Memory B cell (primary cell): ENCODE measurements at regions not wholly inside any gene's neighbourhood (a gene's known extent, or its start where the extent isn't known, plus 50 kb on each side); places are given as distances from the start of the nearest gene placed in this dataset.
"Not testable (repeated sequence)": the region's sequence is repeated elsewhere in the genome, so short reads cannot be mapped to it uniquely, and the experiment has no call there.

Source experiments
- ATAC-seq: fragments of 150-1000 bp; cut with Tn5 transposase; 2 replicates; pipeline ENCODE4 v1.10.0; 2021; ENCODE audit warnings: low read depth, mild to moderate bottlenecking, moderate library complexity
- DNase-seq, 2 donors: peaks; one replicate each; pipeline ENCODE4 v3.0.0; 2022; ENCODE audit warnings: low spot score in 2 of 2
- H3K27ac Mint-ChIP-seq: one replicate; pipeline ENCODE4 v1.8.0; 2022; ENCODE audit warnings: mild to moderate bottlenecking, moderate library complexity, mixed read lengths
- H3K27me3 Mint-ChIP-seq: one replicate; pipeline ENCODE4 v1.8.0; 2022; ENCODE audit warnings: mixed read lengths
- H3K36me3 Mint-ChIP-seq: one replicate; pipeline ENCODE4 v1.8.0; 2022; ENCODE audit warnings: mild to moderate bottlenecking, mixed read lengths
- H3K4me1 Mint-ChIP-seq: one replicate; pipeline ENCODE4 v1.8.0; 2022; ENCODE audit warnings: mixed read lengths
- H3K4me3 Mint-ChIP-seq: one replicate; pipeline ENCODE4 v1.8.0; 2022; ENCODE audit warnings: mild to moderate bottlenecking, moderate library complexity, mixed read lengths
- H3K9me3 Mint-ChIP-seq: one replicate; pipeline ENCODE4 v1.8.0; 2022; ENCODE audit warnings: mixed read lengths

- no peaks in the 10 kb centered on the region for H3K4me1 Mint-ChIP-seq
- peaks cover 3% of the 10 kb centered on the region for H3K36me3 Mint-ChIP-seq
- H3K27me3 Mint-ChIP-seq = peaks cover 12% of the 10 kb centered on the region
- no peak for DNase-seq
- peaks cover 2% of the 10 kb centered on the region for H3K9me3 Mint-ChIP-seq
- no peak overlapping the region for H3K4me3 Mint-ChIP-seq
- no peak overlapping the region for H3K27ac Mint-ChIP-seq
- ATAC-seq = no peak
Measured at GRCh38 chr7:7014827-7015595, 167.3 kb upstream of the C1GALT1 start.

- ATAC-seq (no peak), DNase-seq (no peak)
- no peaks in the 10 kb centered on the region for H3K9me3 Mint-ChIP-seq
- H3K4me1 Mint-ChIP-seq = no peaks in the 10 kb centered on the region
- peaks cover 3% of the 10 kb centered on the region for H3K27me3 Mint-ChIP-seq
- H3K27ac Mint-ChIP-seq = no peak overlapping the region
- no peak overlapping the region for H3K4me3 Mint-ChIP-seq
- no peaks in the 10 kb centered on the region for H3K36me3 Mint-ChIP-seq
Measured at GRCh38 chr7:7017707-7018280, 164.6 kb upstream of the C1GALT1 start.

- H3K9me3 Mint-ChIP-seq = peaks cover 1% of the 10 kb centered on the region
- H3K4me3 Mint-ChIP-seq = no peak overlapping the region
- no peaks in the 10 kb centered on the region for H3K4me1 Mint-ChIP-seq
- no peaks in the 10 kb centered on the region for H3K36me3 Mint-ChIP-seq
- H3K27me3 Mint-ChIP-seq = no peaks in the 10 kb centered on the region
- ATAC-seq (no peak), DNase-seq (no peak)
- H3K27ac Mint-ChIP-seq = no peak overlapping the region
Measured at GRCh38 chr7:7018290-7018689, 164.1 kb upstream of the C1GALT1 start.

- DNase-seq (no peak), ATAC-seq (no peak)
- Mint-ChIP-seq H3K27ac (no peak overlapping the region), H3K9me3 (no peaks in the 10 kb centered on the region), H3K4me1 (no peaks in the 10 kb centered on the region), H3K36me3 (no peaks in the 10 kb centered on the region), H3K27me3 (peaks cover 22% of the 10 kb centered on the region), H3K4me3 (no peak overlapping the region)
Measured at GRCh38 chr7:7032221-7032620, 150.1 kb upstream of the C1GALT1 start.

GRCh38 chr7:7035851-7036250, 146.5 kb upstream of the C1GALT1 start:
- ATAC-seq (no peak), DNase-seq (no peak)
- H3K4me1 Mint-ChIP-seq = no peaks in the 10 kb centered on the region
- H3K4me3 Mint-ChIP-seq = no peak overlapping the region
- peaks cover 25% of the 10 kb centered on the region for H3K27me3 Mint-ChIP-seq
- H3K9me3 Mint-ChIP-seq = no peaks in the 10 kb centered on the region
- H3K27ac Mint-ChIP-seq = no peak overlapping the region
- H3K36me3 Mint-ChIP-seq = no peaks in the 10 kb centered on the region

GRCh38 chr7:7042286-7042893, 140.0 kb upstream of the C1GALT1 start:
- H3K4me1 Mint-ChIP-seq, H3K4me3 Mint-ChIP-seq, ATAC-seq, H3K27ac Mint-ChIP-seq, DNase-seq, H3K9me3 Mint-ChIP-seq, H3K36me3 Mint-ChIP-seq: not testable (repeated sequence)
- H3K27me3 Mint-ChIP-seq = peaks cover 16% of the 10 kb centered on the region

GRCh38 chr7:7044806-7045205, 137.5 kb upstream of the C1GALT1 start:
- peaks cover 6% of the 10 kb centered on the region for H3K9me3 Mint-ChIP-seq
- no peak overlapping the region for H3K4me3 Mint-ChIP-seq
- DNase-seq = no peak
- H3K4me1 Mint-ChIP-seq = no peaks in the 10 kb centered on the region
- ATAC-seq = no peak
- peaks cover 8% of the 10 kb centered on the region for H3K36me3 Mint-ChIP-seq
- H3K27ac Mint-ChIP-seq = no peak overlapping the region
- peaks cover 12% of the 10 kb centered on the region for H3K27me3 Mint-ChIP-seq

- DNase-seq = no peak
- Mint-ChIP-seq H3K4me1 (peaks cover 6% of the 10 kb centered on the region), H3K27ac (no peak overlapping the region), H3K4me3 (no peak overlapping the region), H3K9me3 (peaks cover 10% of the 10 kb centered on the region), H3K36me3 (peaks cover 10% of the 10 kb centered on the region), H3K27me3 (peaks cover 5% of the 10 kb centered on the region)
- no peak for ATAC-seq
Measured at GRCh38 chr7:7048213-7048612, 134.1 kb upstream of the C1GALT1 start.

GRCh38 chr7:7051206-7051877, 131.0 kb upstream of the C1GALT1 start:
- DNase-seq = peak in 1 of 2 donors; percentile 12
- peaks cover 8% of the 10 kb centered on the region for H3K4me1 Mint-ChIP-seq
- H3K27ac Mint-ChIP-seq = peak overlapping the region; percentile 86
- peaks cover 8% of the 10 kb centered on the region for H3K36me3 Mint-ChIP-seq
- peak; percentile 92 for ATAC-seq
- peaks cover 10% of the 10 kb centered on the region for H3K9me3 Mint-ChIP-seq
- H3K4me3 Mint-ChIP-seq = peak overlapping the region; percentile 2
- H3K27me3 Mint-ChIP-seq = no peaks in the 10 kb centered on the region

- peaks cover 8% of the 10 kb centered on the region for H3K4me1 Mint-ChIP-seq
- H3K36me3 Mint-ChIP-seq = peaks cover 2% of the 10 kb centered on the region
- H3K4me3 Mint-ChIP-seq = no peak overlapping the region
- ATAC-seq (no peak), DNase-seq (no peak)
- no peak overlapping the region for H3K27ac Mint-ChIP-seq
- H3K27me3 Mint-ChIP-seq = peaks cover 2% of the 10 kb centered on the region
- peaks cover 4% of the 10 kb centered on the region for H3K9me3 Mint-ChIP-seq
Measured at GRCh38 chr7:7054252-7054830, 128.0 kb upstream of the C1GALT1 start.

- no peak overlapping the region for H3K4me3 Mint-ChIP-seq
- peaks cover 15% of the 10 kb centered on the region for H3K27me3 Mint-ChIP-seq
- no peak for DNase-seq
- no peaks in the 10 kb centered on the region for H3K36me3 Mint-ChIP-seq
- H3K27ac Mint-ChIP-seq = no peak overlapping the region
- ATAC-seq = no peak
- H3K4me1 Mint-ChIP-seq = no peaks in the 10 kb centered on the region
- no peaks in the 10 kb centered on the region for H3K9me3 Mint-ChIP-seq
Measured at GRCh38 chr7:7060828-7061599, 121.3 kb upstream of the C1GALT1 start.

GRCh38 chr7:7077945-7078344, 104.4 kb upstream of the C1GALT1 start:
- Mint-ChIP-seq H3K4me3 (no peak overlapping the region), H3K36me3 (no peaks in the 10 kb centered on the region), H3K4me1 (no peaks in the 10 kb centered on the region), H3K9me3 (peaks cover 2% of the 10 kb centered on the region), H3K27ac (no peak overlapping the region), H3K27me3 (no peaks in the 10 kb centered on the region)
- no peak for DNase-seq
- ATAC-seq = no peak

- ATAC-seq (no peak), DNase-seq (no peak)
- no peak overlapping the region for H3K27ac Mint-ChIP-seq
- H3K9me3 Mint-ChIP-seq = no peaks in the 10 kb centered on the region
- peaks cover 2% of the 10 kb centered on the region for H3K27me3 Mint-ChIP-seq
- no peak overlapping the region for H3K4me3 Mint-ChIP-seq
- H3K4me1 Mint-ChIP-seq = no peaks in the 10 kb centered on the region
- no peaks in the 10 kb centered on the region for H3K36me3 Mint-ChIP-seq
Measured at GRCh38 chr7:7080802-7081201, 101.5 kb upstream of the C1GALT1 start.
